ENCODE measurements at regions not wholly inside any gene's neighbourhood (a gene's known extent, or its start where the extent isn't known, plus 50 kb on each side); places are given as distances from the start of the nearest gene placed in this dataset.

GRCh38 chr19:13604902-13605586 is 98.8 kb upstream of the CACNA1A start:
- no peaks in the 10 kb centered on the region for H3K9me3 ChIP-seq
- no peaks in the 10 kb centered on the region for H3K36me3 ChIP-seq (replicated peaks in 1 of 2; ENCODE audit: control insufficient read depth in 1 of 2, insufficient read depth in 2 of 2, low read length in 1 of 2)
- H3F3A ChIP-seq (replicated peaks; ENCODE audit: insufficient read depth), result no peaks in the 10 kb centered on the region
- H3K79me2 ChIP-seq (ENCODE audit: insufficient read depth), result no peaks in the 10 kb centered on the region
- no peak overlapping the region for H2AFZ ChIP-seq (ENCODE audit: low read depth)
- H3K4me3 ChIP-seq (ENCODE audit: low read depth in 2 of 2, low read length in 1 of 2), result no peak overlapping the region
- peaks cover 0 to 4% of the 10 kb centered on the region in 2 experiments; a peak in 1 of 4 replicates for H3K4me1 ChIP-seq (ENCODE audit: control insufficient read depth in 1 of 2, insufficient read depth in 2 of 2, low read depth in 1 of 2, low read length in 1 of 2)
- peaks cover 61% of the 10 kb centered on the region; the same call in 1 of the 2 replicates for H3K27me3 ChIP-seq (ENCODE audit: insufficient read depth)
- ChIA-PET POLR2A (no interaction called here), CTCF (interaction anchor here (1.3 to 3.0 kb wide), 3 partner anchors 9 to 114 kb away, joined by 3 to 15 read pairs (median 6); no protein-coding TSS in a partner anchor)
- no peaks in the 10 kb centered on the region for H4K20me1 ChIP-seq (ENCODE audit: insufficient read depth)
- DNase-seq, result no peak
- no peak for TF ChIP-seq RCOR1 (IDR thresholded peaks at IDR 0.05; ENCODE audit: low read length)
- no peak for TF ChIP-seq CTCF (IDR thresholded peaks at IDR 0.05)
- TF ChIP-seq JUND (IDR thresholded peaks at IDR 0.05), result no peak
- TF ChIP-seq TEAD4 (IDR thresholded peaks at IDR 0.05; ENCODE audit: borderline replicate concordance, insufficient read depth), result no peak
- TF ChIP-seq EZH2phosphoT487 (IDR thresholded peaks at IDR 0.05; ENCODE audit: borderline replicate concordance, low read depth), result no peak
- no peak for TF ChIP-seq RAD21 (IDR thresholded peaks at IDR 0.05; ENCODE audit: low read length)
- no peak for TF ChIP-seq MAX (IDR thresholded peaks at IDR 0.05; ENCODE audit: low read depth)
- H3K27ac ChIP-seq (ENCODE audit: low read depth in 2 of 2, low read length in 1 of 2), result no peak overlapping the region
- WGBS (ENCODE audit: low lambda C conversion rate), result 23% methylated on average over 4 of the region's 4 CpGs
- H3K9me2 ChIP-seq, result no peaks in the 10 kb centered on the region
- H3K9ac ChIP-seq, result no peak overlapping the region
- H3K4me2 ChIP-seq, result no peak overlapping the region

GRCh38 chr19:13600802-13601201 is 94.5 kb upstream of the CACNA1A start:
- peaks cover 0 to 4% of the 10 kb centered on the region in 2 experiments; a peak in 1 of 4 replicates for H3K4me1 ChIP-seq (ENCODE audit: control insufficient read depth in 1 of 2, insufficient read depth in 2 of 2, low read depth in 1 of 2, low read length in 1 of 2)
- no peaks in the 10 kb centered on the region for H3K79me2 ChIP-seq (ENCODE audit: insufficient read depth)
- H3K4me2 ChIP-seq, result no peak overlapping the region
- H3K4me3 ChIP-seq (ENCODE audit: low read depth in 2 of 2, low read length in 1 of 2), result no peak overlapping the region
- H3K36me3 ChIP-seq (replicated peaks in 1 of 2; ENCODE audit: control insufficient read depth in 1 of 2, insufficient read depth in 2 of 2, low read length in 1 of 2), result no peaks in the 10 kb centered on the region
- H3K27ac ChIP-seq (ENCODE audit: low read depth in 2 of 2, low read length in 1 of 2), result no peak overlapping the region
- 40% methylated on average over 6 of the region's 6 CpGs for WGBS (ENCODE audit: low lambda C conversion rate)
- H4K20me1 ChIP-seq (ENCODE audit: insufficient read depth), result no peaks in the 10 kb centered on the region
- no peak for DNase-seq
- no peak overlapping the region for H2AFZ ChIP-seq (ENCODE audit: low read depth)
- H3K9me2 ChIP-seq, result no peaks in the 10 kb centered on the region
- H3K9me3 ChIP-seq, result no peaks in the 10 kb centered on the region
- ChIA-PET POLR2A (no interaction called here), CTCF (interaction anchor here (1.6 to 2.6 kb wide), 2 partner anchors 11 to 121 kb away, joined by 10 to 14 read pairs; no protein-coding TSS in a partner anchor)
- peaks cover 44% of the 10 kb centered on the region for H3K27me3 ChIP-seq (ENCODE audit: insufficient read depth)
- no peak overlapping the region for H3K9ac ChIP-seq
- H3F3A ChIP-seq (replicated peaks; ENCODE audit: insufficient read depth), result no peaks in the 10 kb centered on the region
- TF ChIP-seq GATA2 (CRISPR knock-in tag; IDR thresholded peaks at IDR 0.05) (no peak), SMC3 (IDR thresholded peaks at IDR 0.05; ENCODE audit: low read depth, low read length) (no peak), USF1 (IDR thresholded peaks at IDR 0.05; ENCODE audit: borderline replicate concordance, low read depth) (no peak), ZBTB33 (IDR thresholded peaks at IDR 0.05; ENCODE audit: borderline replicate concordance, low read depth) (no peak), SIN3A (IDR thresholded peaks at IDR 0.05; ENCODE audit: borderline replicate concordance, low read depth, low read length) (no peak), RAD21 (IDR thresholded peaks at IDR 0.05; ENCODE audit: low read length) (no peak), NFIC (IDR thresholded peaks at IDR 0.05; ENCODE audit: borderline replicate concordance) (no peak), PBX3 (IDR thresholded peaks at IDR 0.05) (no peak), RXRA (IDR thresholded peaks at IDR 0.05; ENCODE audit: borderline replicate concordance, low read depth) (no peak), REST (IDR thresholded peaks at IDR 0.05; ENCODE audit: low read depth, low read length) (no peak), GABPA (IDR thresholded peaks at IDR 0.05; ENCODE audit: low read depth) (no peak)

Data from SK-N-SH (cell line).